ENCODE measurements at regions not wholly inside any gene's neighbourhood (a gene's known extent, or its start where the extent isn't known, plus 50 kb on each side); places are given as distances from the start of the nearest gene placed in this dataset.

DNA sequence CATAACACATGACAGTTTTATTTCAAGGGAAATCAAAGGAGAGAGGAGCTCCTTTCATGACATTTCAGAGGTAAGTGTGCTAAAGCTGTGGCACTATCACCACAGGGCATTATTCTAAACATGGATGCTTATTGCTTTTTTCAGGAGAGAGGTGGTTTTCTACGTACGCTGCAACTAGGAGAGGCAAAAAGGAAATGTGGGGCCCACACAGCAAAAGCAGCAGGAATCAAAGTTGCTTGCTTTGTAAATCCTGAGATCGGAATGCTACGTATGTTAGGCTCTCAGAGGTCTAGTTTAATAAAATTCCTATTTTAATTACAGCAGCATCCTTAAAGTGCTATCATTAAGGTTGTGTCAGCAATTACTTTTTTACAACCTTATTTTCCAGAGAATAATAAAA lies 55.0 kb upstream of the GRIP1 start:
- TF ChIP-seq, protein P1, sequence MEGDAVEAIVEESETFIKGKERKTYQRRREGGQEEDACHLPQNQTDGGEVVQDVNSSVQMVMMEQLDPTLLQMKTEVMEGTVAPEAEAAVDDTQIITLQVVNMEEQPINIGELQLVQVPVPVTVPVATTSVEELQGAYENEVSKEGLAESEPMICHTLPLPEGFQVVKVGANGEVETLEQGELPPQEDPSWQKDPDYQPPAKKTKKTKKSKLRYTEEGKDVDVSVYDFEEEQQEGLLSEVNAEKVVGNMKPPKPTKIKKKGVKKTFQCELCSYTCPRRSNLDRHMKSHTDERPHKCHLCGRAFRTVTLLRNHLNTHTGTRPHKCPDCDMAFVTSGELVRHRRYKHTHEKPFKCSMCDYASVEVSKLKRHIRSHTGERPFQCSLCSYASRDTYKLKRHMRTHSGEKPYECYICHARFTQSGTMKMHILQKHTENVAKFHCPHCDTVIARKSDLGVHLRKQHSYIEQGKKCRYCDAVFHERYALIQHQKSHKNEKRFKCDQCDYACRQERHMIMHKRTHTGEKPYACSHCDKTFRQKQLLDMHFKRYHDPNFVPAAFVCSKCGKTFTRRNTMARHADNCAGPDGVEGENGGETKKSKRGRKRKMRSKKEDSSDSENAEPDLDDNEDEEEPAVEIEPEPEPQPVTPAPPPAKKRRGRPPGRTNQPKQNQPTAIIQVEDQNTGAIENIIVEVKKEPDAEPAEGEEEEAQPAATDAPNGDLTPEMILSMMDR (conservative IDR thresholded peaks at IDR 0.05; ENCODE audit: low read length) = no peak
- TF ChIP-seq EZH2phosphoT487 (IDR thresholded peaks at IDR 0.05; ENCODE audit: borderline replicate concordance) = no peak

All from Loucy (cell line).